ENCODE measurements at regions not wholly inside any gene's neighbourhood (a gene's known extent, or its start where the extent isn't known, plus 50 kb on each side); places are given as distances from the start of the nearest gene placed in this dataset.

DNA sequence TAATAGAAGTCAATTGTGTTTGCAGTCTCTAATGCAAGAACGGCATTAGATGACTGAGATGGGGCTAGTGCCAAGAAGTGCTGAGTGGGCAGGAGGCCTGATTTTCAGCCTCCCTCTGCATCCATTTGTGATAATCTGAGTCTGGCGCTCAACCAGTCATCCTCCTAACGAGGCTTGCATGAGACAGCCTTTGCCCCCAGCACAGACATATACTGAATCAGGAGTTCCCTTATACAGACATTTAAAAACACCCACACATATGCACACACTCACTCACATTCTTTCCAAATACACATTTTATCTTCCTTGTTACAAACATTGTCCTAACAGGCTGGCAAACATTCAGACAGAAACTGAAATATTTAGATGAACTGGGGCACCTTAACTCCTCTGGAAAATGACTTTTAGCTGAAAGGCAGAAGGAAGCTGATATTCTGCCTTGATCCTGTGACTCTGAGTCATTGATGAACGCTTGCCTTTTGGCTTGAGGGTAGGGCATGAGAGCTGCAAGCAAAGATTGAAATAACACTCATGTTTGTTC, 562.3 kb downstream of the DHX35 start:
- DNase-seq: no peak

DNA sequence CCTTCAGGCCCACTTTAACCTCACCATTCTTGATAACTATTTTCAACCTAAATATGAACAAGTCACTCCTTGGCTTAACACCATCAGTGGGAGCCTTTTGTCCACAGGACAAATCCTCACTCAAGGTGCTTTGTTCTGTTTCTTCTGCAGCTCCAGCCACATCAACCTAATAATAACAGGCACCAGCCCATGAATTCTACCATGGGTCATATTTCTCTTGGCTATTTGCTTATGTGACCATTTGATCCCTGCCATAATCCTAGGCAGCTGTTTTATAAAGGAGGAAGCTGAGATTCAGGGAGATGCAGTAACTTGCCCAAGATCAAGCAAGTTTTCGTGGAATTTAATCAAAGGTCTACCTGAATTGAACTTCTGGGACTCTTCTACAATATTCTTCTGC, 561.3 kb downstream of the DHX35 start:
- DNase-seq: no peak

DNA sequence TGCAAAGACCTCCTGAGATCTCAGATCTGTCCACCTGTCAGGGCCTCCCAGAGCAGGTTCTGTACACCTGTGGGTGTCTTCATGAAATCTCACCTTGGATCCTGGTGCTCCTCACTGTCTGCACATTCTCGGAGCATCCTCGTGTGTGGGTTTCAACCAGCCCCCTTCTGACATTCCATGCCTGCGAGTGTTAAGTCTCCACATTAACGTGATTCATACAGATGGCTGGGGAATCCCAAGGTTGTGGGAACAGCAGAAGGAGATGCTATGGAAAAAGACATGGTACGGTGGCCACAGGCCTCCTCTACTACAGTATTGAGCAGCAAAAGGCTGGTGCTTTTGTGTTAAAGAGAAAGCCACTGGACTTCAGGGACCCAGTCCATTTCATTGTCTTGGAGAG, 556.5 kb downstream of the DHX35 start:
- no peak for DNase-seq

DNA sequence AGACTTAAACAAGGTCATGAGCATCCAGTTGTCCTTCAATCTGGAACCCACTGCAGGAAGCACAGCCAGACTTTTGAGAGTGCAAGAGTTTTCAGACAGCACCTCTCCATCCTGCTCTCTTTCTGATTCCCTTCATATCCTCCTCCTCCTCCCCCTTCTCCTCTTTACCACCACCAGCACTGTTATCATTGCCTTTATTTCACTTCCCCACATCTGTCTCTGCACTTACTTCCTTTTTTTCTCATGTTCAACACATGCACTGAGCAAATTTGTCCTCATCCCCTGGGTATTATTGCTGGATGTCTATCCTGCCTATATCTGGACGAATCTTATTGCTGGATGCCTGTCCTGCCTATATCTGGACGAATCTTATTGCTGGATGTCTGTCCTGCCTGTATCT, 554.8 kb downstream of the DHX35 start:
- DNase-seq: no peak

DNA sequence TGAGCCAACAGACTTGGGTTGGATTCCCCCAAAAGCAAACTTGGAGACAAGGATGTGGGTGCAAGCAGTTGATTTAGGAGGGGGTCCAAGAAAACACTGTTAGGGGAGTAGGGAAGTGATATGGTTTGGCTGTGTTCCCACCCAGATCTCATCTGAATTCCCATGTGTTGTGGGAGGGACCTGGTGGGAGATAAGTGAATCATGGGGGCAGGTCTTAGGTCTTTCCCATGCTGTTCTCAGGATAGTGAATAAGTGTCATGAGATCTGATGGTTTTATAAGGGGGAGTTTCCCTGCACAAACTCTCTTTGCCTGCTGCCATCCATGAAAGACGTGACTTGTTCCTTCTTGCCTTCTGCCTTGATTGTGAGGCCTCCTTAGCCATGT, 542.6 kb downstream of the DHX35 start:
- no peak for DNase-seq

DNA sequence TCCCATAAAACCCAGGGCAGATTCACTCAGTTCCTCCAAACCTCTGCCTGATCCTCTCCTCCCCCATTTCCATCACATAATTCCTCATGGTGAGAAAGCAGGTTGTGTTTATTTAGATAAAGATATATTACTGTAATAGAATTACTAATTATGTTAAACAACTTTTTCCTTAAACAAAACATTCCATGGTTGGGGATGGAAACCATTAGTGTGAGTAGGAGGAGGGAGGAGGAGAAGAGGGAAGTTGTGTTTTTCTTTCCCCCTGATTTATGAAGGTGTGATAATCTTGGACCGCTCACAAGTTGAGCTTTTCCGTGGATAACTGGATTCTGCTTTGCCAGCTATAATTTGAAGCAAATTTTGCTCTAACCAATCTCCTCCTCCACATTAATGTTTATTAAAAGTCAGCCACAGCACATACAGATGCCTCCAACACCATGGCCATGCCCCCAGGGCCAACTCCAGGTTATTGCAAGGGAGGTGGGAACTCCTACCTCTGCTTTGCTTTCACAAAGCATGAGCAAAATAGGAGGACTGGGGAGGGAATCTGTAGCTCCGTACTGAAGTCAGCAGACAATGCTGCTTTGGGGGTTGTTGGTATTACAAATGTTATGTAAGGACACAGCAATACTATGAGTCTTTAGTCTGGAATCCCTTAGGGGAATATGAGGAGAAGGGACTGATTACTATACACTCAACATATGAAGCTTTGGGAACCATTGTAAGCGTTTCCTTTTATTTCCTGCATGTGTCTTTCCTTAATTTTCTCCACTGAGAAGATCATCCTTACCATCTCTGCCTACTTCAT, 542.0 kb downstream of the DHX35 start:
- DNase-seq: no peak

DNA sequence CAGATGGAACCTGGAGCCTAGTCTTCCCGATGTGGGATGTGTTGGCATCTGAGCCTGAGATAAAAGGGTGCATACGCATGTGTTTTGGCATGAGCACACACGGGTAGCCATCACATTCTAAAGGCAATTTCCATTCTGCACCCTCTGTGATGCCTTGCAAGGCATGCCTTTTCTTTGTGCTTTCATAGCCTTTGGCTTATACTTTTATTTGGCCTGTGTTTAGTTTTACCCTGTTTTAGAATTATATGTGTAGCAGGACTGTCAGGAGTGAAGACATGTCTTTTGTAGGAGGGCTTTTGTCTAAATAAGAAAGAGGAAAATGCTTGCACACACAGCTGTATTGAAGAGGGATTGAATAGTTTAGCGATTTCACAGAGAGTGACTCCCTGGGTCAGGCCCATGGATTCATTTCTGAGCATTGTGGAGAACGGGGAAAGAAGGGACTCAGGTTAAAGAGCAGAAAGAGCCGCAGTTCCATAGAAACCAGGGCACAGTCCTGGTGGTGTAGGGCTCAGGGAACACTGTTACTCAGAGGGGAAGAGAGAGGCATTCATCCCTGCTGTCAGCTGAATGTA, 530.2 kb downstream of the DHX35 start:
- DNase-seq: no peak

DNA sequence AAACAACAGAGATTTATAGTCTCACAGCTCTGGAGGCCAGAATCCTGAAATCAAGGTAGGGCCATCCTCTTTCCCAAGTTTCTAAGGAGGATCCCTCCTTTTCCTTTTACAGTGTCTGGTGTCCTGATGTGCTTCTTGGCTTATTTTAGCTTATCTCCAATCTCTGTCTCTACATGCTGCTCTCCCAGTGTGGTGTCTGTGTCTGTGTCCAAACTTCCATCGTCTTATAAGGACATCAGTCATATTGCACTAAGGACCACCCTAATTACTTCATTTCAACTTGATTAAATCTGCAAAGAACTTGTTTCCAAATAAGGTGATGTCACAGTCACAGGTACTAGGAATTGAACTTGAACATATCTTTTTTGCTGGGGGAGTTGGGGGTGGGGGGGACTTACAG, 529.6 kb downstream of the DHX35 start:
- no peak for DNase-seq

DNA sequence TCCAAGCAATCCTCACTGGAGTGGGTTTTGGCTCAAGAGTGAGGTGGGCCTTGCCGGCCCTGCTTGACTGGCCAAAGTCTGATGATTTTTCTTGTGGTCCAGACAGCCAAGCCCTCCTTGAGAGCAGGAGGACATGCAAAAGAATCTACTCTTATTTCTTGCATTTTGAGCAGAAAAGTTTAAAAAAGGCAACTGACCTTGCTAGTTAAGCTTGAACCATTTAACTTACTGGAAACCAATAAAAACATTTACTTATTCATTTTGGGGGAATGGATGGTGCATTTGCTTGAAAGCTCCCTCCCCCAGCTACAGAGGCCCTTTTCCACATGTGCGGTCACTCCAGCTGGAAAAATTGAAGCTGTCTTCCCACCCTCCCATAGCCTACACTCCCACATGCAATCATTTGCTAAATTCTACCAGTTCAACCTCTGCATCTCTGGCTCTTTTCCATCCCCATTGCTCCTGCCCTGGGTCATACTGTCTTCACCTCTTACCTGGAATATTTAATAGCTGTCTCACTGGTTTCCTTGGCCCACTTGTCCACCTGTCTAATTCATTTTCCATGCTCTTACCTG, 527.9 kb downstream of the DHX35 start:
- DNase-seq: no peak

DNA sequence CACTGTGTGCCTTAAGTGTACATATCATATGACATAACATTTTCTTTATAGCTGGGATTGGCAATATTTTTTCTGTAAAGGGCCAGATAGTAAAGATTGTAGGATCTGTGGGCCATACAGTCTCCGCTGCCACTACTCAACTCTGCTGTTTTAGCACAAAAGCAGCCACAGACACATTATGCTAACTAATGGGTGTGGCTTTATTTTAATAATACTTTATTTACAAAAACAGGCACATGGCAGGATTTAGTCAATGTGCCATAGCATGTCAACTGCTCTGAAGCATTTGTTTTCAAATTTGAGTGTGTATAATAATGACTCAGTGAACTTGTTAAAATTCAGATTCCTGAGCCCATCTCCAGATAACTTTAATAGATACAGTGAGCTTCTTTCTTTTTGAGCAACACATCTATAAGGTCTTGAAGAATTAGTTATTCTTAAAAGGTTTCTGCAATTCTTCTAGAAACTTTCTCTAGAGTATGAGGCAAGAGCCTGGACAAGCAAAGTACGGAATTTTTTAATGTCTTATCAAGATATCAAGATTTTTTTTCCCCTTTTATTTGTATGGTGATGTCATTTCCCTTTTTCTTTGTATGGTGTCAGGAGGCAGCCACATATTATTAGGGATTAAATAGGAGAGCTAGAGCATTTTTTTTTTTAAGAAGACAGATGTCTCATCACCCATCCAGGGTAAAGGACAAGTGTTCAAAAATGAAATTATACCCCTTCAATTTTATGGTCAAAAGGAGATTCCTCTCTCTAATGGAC, 518.3 kb downstream of the DHX35 start:
- no peak for DNase-seq

DNA sequence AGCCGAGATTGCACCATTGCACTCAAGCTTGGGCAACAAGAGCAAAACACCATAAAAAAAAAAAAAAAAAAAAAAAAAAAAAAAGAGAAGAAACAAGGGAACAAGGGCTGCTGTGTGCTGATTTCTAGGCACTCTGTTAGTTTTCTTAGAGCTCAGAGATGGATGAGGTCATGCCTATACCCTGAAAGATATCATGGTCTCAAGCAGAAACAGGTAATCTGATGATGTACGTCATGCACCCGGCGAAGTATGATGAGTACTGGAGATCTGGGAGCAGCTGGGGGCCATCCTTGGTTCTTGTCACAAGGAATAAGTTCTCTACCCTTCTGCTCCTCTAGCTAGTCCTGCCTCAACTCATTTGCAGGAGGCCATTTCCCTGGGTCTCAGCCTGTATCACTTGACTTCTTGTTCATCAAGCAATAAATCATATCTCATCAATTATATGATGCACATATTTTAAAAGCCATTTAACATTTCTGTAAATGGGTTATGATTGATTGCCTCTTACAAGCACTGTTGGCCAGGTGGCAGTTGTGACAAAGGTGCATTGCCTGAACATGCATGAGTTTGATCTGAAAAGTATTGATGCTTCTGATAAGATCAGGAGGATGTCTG, 517.2 kb downstream of the DHX35 start:
- no peak for DNase-seq

DNA sequence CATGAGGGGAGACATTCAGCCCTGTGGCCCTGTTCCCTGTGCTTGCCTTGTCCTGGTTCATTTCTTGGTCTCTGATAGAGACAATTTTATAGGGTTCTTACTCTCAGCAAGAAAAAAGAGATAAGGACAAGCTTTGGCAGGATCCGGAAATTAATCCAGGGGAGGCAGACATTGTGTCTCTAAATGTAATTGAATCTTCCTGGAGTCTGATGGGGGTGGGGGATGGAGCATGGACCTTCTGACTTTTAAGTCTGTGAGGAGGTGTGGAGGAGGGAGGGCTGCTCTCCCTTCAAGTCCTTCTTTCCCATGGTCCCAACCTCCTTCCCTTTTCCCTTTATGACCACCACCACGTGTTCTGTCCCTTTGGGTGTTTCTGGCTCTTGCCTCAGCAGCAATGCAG, 512.7 kb downstream of the DHX35 start:
- DNase-seq: no peak

DNA sequence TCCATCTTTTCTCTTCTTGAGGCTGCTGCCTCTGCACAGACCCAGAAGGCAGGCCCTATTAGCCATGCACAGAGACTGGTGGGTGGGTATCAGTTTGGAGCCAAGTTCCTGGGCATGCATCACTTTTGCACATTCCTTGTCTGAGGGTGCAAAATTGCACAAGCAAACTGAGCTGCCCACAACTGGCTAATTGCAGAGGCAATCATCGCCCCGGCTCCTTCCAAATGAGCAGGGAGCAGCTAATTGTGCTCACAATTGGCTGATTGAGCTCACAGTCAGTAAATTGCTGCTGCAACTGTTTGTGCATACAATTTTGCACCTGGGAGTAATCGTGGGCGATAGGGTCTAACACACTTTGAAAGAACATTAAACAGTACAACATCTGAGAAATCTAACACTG, 511.4 kb downstream of the DHX35 start:
- DNase-seq: no peak

DNA sequence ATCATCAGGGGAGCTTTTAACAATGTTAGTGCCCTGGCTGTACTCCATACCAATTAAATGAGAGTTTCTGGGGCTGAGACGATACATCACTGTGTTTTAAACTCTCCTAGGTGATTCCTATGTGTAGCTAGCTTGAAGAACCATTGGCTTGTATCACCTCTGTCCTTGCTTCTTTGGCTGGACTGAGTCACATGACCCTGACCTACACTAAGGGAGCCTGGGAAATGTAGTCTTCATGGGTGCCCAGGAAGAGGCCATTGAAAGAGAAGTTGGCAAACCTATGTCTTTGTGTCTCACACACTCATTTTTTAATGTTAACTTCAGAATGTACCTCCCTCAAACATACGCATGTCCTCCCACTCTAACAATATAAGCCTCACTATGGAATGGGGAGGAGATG, 506.6 kb downstream of the DHX35 start:
- no peak for DNase-seq

DNA sequence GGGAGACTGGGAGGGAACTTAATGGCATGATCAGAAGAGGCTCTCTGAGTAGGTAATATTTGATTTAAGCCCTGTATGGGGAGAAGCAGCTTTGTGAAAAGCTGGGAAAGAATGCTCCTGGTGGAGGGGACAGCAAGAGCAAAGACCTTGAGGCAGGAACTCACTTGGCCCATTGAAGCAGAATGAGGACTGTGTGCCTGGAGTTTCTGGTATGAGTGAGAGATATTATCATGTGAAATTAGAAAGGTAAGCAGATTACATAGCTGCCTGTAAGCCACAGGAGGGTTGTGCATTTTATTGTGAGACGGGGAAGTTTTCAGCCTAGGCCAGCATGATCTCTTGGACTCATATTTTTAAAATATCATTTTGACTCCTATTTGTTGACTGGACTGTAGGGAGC, 502.1 kb downstream of the DHX35 start:
- DNase-seq: no peak

DNA sequence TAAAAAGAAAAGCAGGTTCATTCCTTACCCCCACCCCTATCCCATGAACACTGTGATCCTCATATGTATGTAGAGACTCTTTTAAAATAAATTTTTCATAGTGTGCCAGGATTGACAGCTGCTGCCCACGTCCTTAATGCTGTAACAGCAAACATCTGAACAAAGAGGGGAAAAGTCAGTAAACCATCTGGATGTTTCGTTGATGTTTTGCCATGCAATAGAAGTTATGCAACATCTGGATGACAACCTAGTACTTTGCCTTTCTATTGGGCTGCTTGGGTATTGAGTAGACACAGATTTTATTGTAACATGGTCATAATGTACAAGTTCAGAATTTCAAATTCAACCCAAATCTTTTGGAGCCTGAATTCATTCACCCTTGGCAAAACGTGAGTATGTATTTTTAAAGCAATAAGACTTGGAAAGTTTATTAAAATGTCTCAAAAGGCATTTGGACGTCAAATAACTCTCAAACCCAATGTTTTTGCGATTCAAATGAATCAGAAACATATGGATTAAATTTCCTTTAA, 500.3 kb downstream of the DHX35 start:
- no peak for DNase-seq

DNA sequence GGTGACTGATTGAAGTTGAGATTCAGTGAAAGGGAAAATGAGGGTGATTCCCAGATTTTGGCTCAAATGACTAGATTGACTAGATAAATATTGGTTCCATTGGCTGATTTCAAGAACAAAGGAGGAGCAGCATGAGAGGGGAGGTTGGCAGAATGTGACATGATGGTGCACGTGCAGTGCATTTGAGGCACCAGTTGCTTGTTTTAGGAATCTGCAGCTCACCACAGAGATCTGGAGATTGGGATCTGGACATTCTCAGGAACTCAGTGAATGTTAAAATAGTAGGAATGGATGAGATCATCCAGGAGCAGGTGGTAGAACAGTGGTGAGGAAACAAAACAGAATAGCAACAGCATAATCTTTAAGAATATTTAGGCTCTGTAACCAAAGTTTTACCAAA, 496.3 kb downstream of the DHX35 start:
- DNase-seq: no peak

DNA sequence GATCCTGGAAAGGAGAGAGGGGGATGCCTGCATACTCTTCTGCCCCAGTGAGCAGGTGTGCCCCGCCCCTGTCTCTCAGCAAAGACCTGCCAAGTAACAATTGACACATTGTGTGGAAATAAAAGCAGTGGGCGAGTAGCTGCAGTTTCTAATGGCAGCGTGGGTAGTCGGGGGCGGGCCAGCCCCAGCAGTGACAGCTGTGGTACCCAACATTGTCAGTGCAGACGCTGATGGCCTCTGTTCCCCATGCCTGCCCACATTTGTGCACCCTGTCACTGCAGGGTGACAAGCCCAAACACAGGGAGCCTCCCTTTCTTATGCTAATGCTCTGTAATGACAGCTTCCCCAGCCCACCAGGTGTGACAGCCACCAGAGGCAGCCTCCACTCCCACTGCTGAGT, 491.7 kb downstream of the DHX35 start:
- no peak for DNase-seq

DNA sequence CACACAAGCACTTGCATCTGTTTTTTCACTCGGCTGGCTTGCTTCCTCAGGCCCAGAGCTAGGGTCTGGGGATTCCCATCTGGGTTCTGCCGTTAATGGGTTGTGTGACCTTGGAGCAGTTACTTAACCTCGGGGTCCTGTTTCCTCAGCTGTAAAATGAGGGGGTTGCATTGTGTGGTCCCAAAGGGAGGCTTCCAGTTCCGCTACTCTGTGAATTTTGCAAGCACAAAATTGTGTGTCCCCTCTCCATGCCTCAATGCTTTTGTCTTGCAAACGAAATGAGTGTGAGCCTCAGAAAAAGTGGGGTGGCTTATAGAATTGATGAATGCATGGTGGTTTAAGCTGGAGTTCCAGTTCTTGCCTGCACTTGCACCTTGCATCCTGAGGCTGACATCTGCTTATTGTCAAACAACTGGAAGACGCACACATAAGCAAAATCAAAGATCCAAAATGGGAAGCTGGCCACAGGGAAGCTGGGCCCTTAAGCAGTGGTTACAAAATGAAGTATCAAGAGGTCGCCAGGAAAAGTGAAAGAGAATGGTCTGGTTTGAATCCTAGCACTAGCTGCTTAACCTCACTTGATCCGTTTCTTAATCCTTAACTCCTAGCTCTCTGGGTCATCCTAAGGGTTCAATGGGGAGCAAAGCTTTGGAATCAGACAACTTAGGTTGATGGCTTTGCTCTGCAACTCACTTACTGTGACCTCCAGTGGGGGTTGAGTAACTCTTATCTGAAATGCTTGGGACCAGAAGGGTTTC, 490.6 kb downstream of the DHX35 start:
- DNase-seq: no peak

DNA sequence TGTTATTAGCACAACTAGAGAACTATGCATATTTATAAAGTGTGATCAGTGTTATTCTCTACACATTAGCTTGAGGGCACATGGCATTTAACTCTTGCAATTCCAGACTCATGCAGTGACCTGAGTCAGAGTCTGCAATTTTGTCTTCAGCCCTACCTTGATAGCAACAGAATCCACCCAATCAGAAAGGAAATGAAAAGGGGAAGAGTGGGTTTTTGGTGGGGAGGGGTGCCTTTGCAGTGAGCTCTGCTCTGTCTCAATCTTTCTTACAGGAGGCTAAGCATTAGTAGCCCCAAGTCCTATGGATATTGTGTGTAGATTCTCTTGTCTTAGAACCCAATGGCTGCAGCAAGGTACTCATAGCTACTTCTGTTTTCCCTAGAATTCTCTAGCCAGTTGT, 489.2 kb downstream of the DHX35 start:
- no peak for DNase-seq

DNA sequence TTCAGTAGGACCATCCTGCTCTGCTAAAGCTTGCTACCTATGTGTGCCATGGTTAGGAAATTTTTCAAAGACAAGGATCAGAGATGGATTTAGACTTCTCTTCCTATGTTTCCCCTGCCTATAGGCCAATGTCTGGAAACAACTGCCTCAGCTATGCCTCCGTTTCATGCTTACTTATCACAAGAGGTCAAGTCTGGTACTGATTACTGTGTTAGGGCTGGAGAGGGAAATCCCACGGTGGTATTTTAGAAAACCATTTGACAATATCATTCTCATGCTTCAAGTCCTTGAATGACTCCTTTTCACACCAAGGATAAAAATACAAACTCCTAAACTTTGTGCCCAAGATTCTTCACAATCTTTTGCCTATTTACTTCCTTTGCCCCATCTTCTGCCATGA, 484.3 kb downstream of the DHX35 start:
- DNase-seq: no peak

DNA sequence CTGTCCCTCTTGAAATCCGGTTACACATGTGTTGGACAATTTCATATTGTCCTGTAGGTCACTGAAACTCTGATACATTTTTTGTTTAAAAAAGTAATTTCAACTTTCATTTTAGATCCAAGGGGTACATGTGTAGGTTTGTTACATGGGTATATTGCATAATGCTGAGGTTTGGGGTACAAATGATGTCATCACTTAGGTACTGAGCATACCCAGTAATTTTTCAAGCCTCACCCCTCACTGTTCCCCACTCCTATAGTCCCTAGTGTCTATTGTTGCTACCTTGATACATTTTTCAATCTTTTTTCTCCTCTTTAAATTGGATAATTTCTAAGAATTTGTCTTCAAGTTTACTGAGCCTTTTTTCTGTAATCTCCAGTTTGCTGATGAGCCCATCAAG, 483.0 kb downstream of the DHX35 start:
- DNase-seq: no peak
